H9 (cell line): ENCODE measurements at regions not wholly inside any gene's neighbourhood (a gene's known extent, or its start where the extent isn't known, plus 50 kb on each side); places are given as distances from the start of the nearest gene placed in this dataset.

Source experiments
- DNase-seq: peaks from one replicate; pipeline ENCODE4 v3.0.0-alpha.2; 2017
- H2AFZ ChIP-seq: one replicate; pipeline ENCODE4 v1.6.1; 2013; ENCODE audit warnings: mild to moderate bottlenecking, low read length, control low read depth, moderate library complexity
- H2AK5ac ChIP-seq: 2 replicates; pipeline ENCODE4 v1.6.1; 2013; ENCODE audit warnings: low read length, control low read depth, mixed read lengths; ENCODE audit not compliant: insufficient read length
- H2BK120ac ChIP-seq: one replicate; pipeline ENCODE4 v1.6.1; 2013; ENCODE audit warnings: low read depth, mild to moderate bottlenecking, low read length, control low read depth, inconsistent platforms; ENCODE audit not compliant: poor library complexity, severe bottlenecking
- H2BK12ac ChIP-seq: 2 replicates; pipeline ENCODE4 v1.6.1; 2013; ENCODE audit warnings: low read length, control low read depth, mixed read lengths, low read depth; ENCODE audit not compliant: insufficient read length
- H2BK15ac ChIP-seq: 2 replicates; pipeline ENCODE4 v1.6.1; 2013; ENCODE audit warnings: low read depth, low read length, control low read depth
- H2BK20ac ChIP-seq: one replicate; pipeline ENCODE4 v1.6.1; 2013; ENCODE audit warnings: low read depth, mild to moderate bottlenecking, low read length, control low read depth, inconsistent platforms; ENCODE audit not compliant: poor library complexity, severe bottlenecking
- H2BK5ac ChIP-seq: 2 replicates; pipeline ENCODE4 v1.6.1; 2013; ENCODE audit warnings: low read length, control low read depth, mixed read lengths; ENCODE audit not compliant: insufficient read length
- H3K14ac ChIP-seq: 2 replicates; pipeline ENCODE4 v1.6.1; 2013; ENCODE audit warnings: low read length, control low read depth; ENCODE audit not compliant: insufficient read depth
- H3K18ac ChIP-seq: 2 replicates; pipeline ENCODE4 v1.6.1; 2013; ENCODE audit warnings: low read depth, mild to moderate bottlenecking, mixed read lengths, low read length, control low read depth; ENCODE audit not compliant: insufficient read length
- H3K23ac ChIP-seq: 2 replicates; pipeline ENCODE4 v1.6.1; 2013; ENCODE audit warnings: low read length, control low read depth, mixed read lengths, low read depth; ENCODE audit not compliant: insufficient read length
- H3K23me2 ChIP-seq: 2 replicates; pipeline ENCODE4 v1.6.1; 2013; ENCODE audit warnings: low read depth, mild to moderate bottlenecking, mixed read lengths, low read length, control low read depth; ENCODE audit not compliant: insufficient read length, poor library complexity, severe bottlenecking
- H3K27ac ChIP-seq: 2 replicates; pipeline ENCODE4 v1.5.1; 2013; ENCODE audit warnings: low read length, control low read depth, mixed read lengths, low read depth; ENCODE audit not compliant: insufficient read length
- H3K27me3 ChIP-seq: 2 replicates; pipeline ENCODE4 v1.6.1; 2013; ENCODE audit warnings: low read length, control low read depth, inconsistent platforms; ENCODE audit not compliant: insufficient read depth
- H3K4ac ChIP-seq: 2 replicates; pipeline ENCODE4 v1.6.1; 2013; ENCODE audit warnings: low read depth, mild to moderate bottlenecking, control low read depth, inconsistent platforms, low read length, moderate library complexity
- H3K4me1 ChIP-seq: 2 replicates; pipeline ENCODE4 v1.6.1; 2013; ENCODE audit warnings: low read length, control low read depth, inconsistent platforms; ENCODE audit not compliant: insufficient read depth
- H3K4me2 ChIP-seq: 2 replicates; pipeline ENCODE4 v1.6.1; 2013; ENCODE audit warnings: low read length, control low read depth, mixed read lengths; ENCODE audit not compliant: insufficient read length, insufficient read depth
- H3K56ac ChIP-seq: 2 replicates; pipeline ENCODE4 v1.6.1; 2013; ENCODE audit warnings: low read depth, mild to moderate bottlenecking, mixed read lengths, low read length, control low read depth; ENCODE audit not compliant: insufficient read length
- H3K79me1 ChIP-seq: 2 replicates; pipeline ENCODE4 v1.6.1; 2013; ENCODE audit warnings: low read depth, mild to moderate bottlenecking, moderate library complexity, low read length, control low read depth, inconsistent platforms; ENCODE audit not compliant: insufficient read depth, poor library complexity, severe bottlenecking
- H3K79me2 ChIP-seq: 2 replicates; pipeline ENCODE4 v1.6.1; 2013; ENCODE audit warnings: low read length, control low read depth, inconsistent platforms; ENCODE audit not compliant: insufficient read depth
- H3K9ac ChIP-seq: 2 replicates; pipeline ENCODE4 v1.6.1; 2013; ENCODE audit warnings: low read length, control low read depth, mixed read lengths; ENCODE audit not compliant: insufficient read length; ENCODE audit errors: extremely low read depth
- H3K9me3 ChIP-seq: one replicate; pipeline ENCODE4 v1.6.1; 2013; ENCODE audit warnings: low read depth, low read length, inconsistent platforms; ENCODE audit not compliant: control insufficient read depth
- H3T11ph ChIP-seq: one replicate; pipeline ENCODE4 v1.6.1; 2013; ENCODE audit warnings: mild to moderate bottlenecking, low read length, control low read depth, inconsistent platforms
- H4K20me1 ChIP-seq: one replicate; pipeline ENCODE4 v1.6.1; 2013; ENCODE audit not compliant: control insufficient read depth, insufficient read length, insufficient read depth
- H4K5ac ChIP-seq: 2 replicates; pipeline ENCODE4 v1.6.1; 2013; ENCODE audit warnings: low read depth, mild to moderate bottlenecking, mixed read lengths, low read length, control low read depth; ENCODE audit not compliant: insufficient read length
- H4K8ac ChIP-seq: replicated peaks from 2 replicates; pipeline ENCODE4 v1.6.1; 2013; ENCODE audit warnings: low read length, control low read depth, mixed read lengths, low read depth; ENCODE audit not compliant: insufficient read length
- H4K91ac ChIP-seq: 2 replicates; pipeline ENCODE4 v1.6.1; 2013; ENCODE audit warnings: low read depth, mild to moderate bottlenecking, moderate library complexity, mixed read lengths, low read length, control low read depth; ENCODE audit not compliant: insufficient read length
- H3K27ac Mint-ChIP-seq, 3 experiments: 2 replicates in 2 of 3; 3 replicates in 1 of 3; pipeline ENCODE4 v1.8.0; 2020 to 2021; ENCODE audit warnings: mixed read lengths in 3 of 3, mild to moderate bottlenecking in 1 of 3, moderate library complexity in 1 of 3
- H3K27me3 Mint-ChIP-seq: 2 replicates; pipeline ENCODE4 v1.8.0; 2021; ENCODE audit warnings: low read depth, mild to moderate bottlenecking, moderate library complexity, mixed read lengths
- H3K36me3 Mint-ChIP-seq, 3 experiments: 2 replicates in 2 of 3; 3 replicates in 1 of 3; pipeline ENCODE4 v1.8.0; 2020 to 2021; ENCODE audit warnings: low read depth in 3 of 3, mixed read lengths in 3 of 3; ENCODE audit not compliant: insufficient read depth in 1 of 3
- H3K4me1 Mint-ChIP-seq, 2 experiments: 2 replicates each; pipeline ENCODE4 v1.8.0; 2020; ENCODE audit warnings: mixed read lengths in 2 of 2
- H3K4me3 Mint-ChIP-seq, 2 experiments: 2 replicates in 1 of 2; 3 replicates in 1 of 2; pipeline ENCODE4 v1.8.0; 2020 to 2021; ENCODE audit warnings: mild to moderate bottlenecking in 2 of 2, mixed read lengths in 2 of 2, moderate library complexity in 1 of 2
- H3K9me3 Mint-ChIP-seq, 2 experiments: 2 replicates in 1 of 2; 3 replicates in 1 of 2; pipeline ENCODE4 v1.8.0; 2020; ENCODE audit warnings: mild to moderate bottlenecking in 2 of 2, mixed read lengths in 2 of 2, moderate library complexity in 1 of 2
- WGBS: extraction: QIAGEN DNeasy Blood & Tissue Kit; methylation state at CpG from one replicate; pipeline ENCODE4 v1.1.7; 2013; ENCODE audit warnings: missing lambda C conversion rate, low lambda C conversion rate, mixed read lengths; ENCODE audit not compliant: insufficient read length; ENCODE audit errors: extremely low coverage; 5-methylcytosine and 5-hydroxymethylcytosine counted together
- TF ChIP-seq, protein P1 (sequence below): fragments of 200-600 bp; sonication (generic); conservative IDR thresholded peaks from 3 replicates; pipeline ENCODE4 v1.8.0; 2021; ENCODE audit warnings: antibody characterized with exemption, mild to moderate bottlenecking

DNA sequence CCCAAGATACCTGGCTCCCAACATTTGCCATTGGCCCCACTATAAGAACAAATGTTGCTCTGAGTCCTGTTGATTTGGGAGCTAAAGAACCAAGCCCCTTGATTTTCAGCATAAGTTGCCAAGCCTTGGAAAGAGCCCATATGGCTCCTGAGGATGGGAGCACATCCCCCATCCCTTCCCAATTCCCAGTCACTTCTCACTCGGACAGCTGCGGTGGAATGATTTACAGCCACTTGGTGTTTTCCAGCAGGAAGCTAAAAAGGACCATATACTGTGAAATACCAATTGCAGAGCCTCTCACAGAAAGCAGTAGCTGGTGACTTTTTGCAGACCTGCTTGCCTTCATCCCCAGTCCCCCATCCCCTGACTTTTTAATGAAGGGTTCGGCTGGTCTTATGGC lies 524.6 kb downstream of the GRIN2A start:
- Mint-ChIP-seq H3K36me3 (peaks cover 0 to 4% (median 0%) of the 10 kb centered on the region in 3 experiments; a peak in 2 of 7 replicates), H3K9me3 (no peaks in the 10 kb centered on the region; a peak in 1 of 5 replicates), H3K4me1 (peaks cover 36 to 47% of the 10 kb centered on the region in 2 experiments), H3K27ac (no peak overlapping the region), H3K27me3 (no peaks in the 10 kb centered on the region), H3K4me3 (no peak overlapping the region)
- H3K56ac ChIP-seq: no peak overlapping the region
- WGBS: no CpG with 5 or more reads among the region's 3 CpGs
- no peak overlapping the region for H3K9ac ChIP-seq
- no peak overlapping the region for H3K4me2 ChIP-seq
- H4K5ac ChIP-seq: no peak overlapping the region
- no peak overlapping the region for H3K4ac ChIP-seq
- no peak overlapping the region for H2BK120ac ChIP-seq
- TF ChIP-seq, protein P1, sequence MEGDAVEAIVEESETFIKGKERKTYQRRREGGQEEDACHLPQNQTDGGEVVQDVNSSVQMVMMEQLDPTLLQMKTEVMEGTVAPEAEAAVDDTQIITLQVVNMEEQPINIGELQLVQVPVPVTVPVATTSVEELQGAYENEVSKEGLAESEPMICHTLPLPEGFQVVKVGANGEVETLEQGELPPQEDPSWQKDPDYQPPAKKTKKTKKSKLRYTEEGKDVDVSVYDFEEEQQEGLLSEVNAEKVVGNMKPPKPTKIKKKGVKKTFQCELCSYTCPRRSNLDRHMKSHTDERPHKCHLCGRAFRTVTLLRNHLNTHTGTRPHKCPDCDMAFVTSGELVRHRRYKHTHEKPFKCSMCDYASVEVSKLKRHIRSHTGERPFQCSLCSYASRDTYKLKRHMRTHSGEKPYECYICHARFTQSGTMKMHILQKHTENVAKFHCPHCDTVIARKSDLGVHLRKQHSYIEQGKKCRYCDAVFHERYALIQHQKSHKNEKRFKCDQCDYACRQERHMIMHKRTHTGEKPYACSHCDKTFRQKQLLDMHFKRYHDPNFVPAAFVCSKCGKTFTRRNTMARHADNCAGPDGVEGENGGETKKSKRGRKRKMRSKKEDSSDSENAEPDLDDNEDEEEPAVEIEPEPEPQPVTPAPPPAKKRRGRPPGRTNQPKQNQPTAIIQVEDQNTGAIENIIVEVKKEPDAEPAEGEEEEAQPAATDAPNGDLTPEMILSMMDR: no peak
- DNase-seq: no peak
- H3K9me3 ChIP-seq: no peaks in the 10 kb centered on the region
- no peak overlapping the region for H4K8ac ChIP-seq
- H3K79me2 ChIP-seq: no peaks in the 10 kb centered on the region
- H2BK12ac ChIP-seq: no peak overlapping the region
- no peak overlapping the region for H4K91ac ChIP-seq
- no peak overlapping the region for H3K27ac ChIP-seq
- no peaks in the 10 kb centered on the region for H4K20me1 ChIP-seq
- no peak overlapping the region for H2BK20ac ChIP-seq
- H2AFZ ChIP-seq: no peak overlapping the region
- H3K4me1 ChIP-seq: peaks cover 18% of the 10 kb centered on the region; the same call in 1 of the 2 replicates
- H3K18ac ChIP-seq: no peak overlapping the region
- H3T11ph ChIP-seq: no peak overlapping the region
- H3K23ac ChIP-seq: no peak overlapping the region
- H2BK5ac ChIP-seq: no peak overlapping the region
- H3K23me2 ChIP-seq: no peaks in the 10 kb centered on the region
- no peak overlapping the region for H2BK15ac ChIP-seq
- no peak overlapping the region for H3K14ac ChIP-seq
- H3K27me3 ChIP-seq: no peaks in the 10 kb centered on the region
- no peaks in the 10 kb centered on the region for H3K79me1 ChIP-seq
- no peak overlapping the region for H2AK5ac ChIP-seq
